ENCODE measurements at regions not wholly inside any gene's neighbourhood (a gene's known extent, or its start where the extent isn't known, plus 50 kb on each side); places are given as distances from the start of the nearest gene placed in this dataset.
"Not testable (repeated sequence)": the region's sequence is repeated elsewhere in the genome, so short reads cannot be mapped to it uniquely, and the experiment has no call there.

DNA sequence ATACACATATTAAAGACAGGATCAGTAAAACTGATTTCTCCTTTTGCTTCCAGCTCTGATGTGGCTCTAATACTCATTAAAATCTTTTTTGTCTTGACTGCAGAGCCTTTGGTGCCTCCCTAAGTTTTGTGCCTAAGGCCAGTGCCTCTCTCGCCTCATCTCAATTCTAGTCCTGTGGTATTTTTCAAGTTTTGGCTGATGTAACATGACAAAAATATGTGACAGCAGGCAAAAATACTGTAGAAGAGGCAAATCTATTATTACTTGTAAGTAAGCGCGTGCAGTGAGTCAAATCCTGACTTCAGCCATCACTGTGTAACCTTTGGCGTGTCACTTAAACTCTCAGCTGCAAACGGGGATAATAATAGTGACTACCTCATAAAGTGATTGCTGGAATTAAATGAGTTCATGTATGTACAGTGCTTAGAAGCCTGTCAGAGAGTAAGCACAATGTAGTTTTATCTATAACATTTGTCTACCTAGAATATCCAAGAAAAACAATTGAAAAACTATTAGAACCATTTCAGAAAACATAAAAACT lies 74.0 kb downstream of the MAB21L3 start:
- DNase-seq (ENCODE audit: low read depth), result no peak

- no peak for DNase-seq (ENCODE audit: low read depth)
Measured at GRCh38 chr1:116189481-116189880, 78.3 kb downstream of the MAB21L3 start.

- DNase-seq (ENCODE audit: low read depth), result no peak
Measured at GRCh38 chr1:116191294-116191693, 80.1 kb downstream of the MAB21L3 start.

- DNase-seq (ENCODE audit: low read depth), result no peak
Measured at GRCh38 chr1:116193768-116194167, 82.6 kb downstream of the MAB21L3 start.

DNA sequence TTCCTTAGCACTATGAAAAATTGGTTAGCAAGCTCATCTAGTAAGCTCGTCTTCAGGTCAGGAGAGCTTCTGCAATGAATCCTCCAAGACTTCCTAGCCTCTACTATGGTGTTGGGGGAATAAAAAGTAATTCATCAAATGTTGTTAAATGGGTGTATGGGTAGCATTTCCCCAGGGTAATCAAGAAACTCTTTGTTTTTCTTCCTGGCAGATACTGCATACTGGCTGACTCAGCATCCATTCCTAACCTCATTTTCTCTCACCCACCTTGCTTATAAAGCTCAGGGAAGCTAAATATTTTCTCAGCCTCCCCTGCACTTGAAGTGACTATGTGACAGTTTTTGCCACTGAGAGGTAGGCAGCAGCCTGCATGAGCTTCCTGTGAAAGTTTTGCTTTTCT lies 83.4 kb downstream of the MAB21L3 start:
- no peak for DNase-seq (ENCODE audit: low read depth)

DNA sequence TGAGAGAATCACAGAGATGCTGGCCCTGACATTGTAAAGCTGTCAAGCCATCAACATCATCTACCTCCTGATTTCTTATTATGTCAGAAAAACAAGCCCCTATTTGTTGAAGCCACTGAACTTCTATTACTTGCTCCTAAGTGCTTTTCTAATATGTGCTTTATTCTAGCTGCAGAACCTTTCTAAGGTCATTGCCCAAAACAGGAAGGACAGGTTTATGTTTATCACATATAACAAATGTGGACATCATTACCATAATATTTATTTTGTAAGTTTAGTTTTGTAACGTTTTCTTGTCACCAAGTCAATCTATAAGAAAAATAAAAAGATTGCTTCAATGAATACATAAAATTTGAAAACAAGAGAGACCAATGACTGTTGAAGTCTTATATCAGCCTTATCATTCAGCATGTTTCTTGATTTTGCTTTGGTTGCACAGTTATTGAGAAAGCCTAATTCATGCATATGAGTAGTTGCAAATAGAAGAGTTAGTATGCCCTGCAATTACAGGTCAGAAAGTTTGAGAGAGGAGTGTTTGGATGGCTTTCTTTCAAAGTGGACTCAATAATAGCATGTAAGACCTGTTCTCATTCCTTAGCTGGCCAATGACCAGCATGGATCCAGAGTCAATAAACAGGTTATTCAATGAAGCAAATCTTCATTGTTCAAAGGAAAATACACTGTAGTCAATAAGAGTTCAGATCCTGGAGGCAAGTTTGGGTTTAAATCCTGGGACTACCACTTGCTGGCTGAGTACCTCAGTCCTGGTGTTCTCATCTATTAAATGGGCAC lies 84.1 kb downstream of the MAB21L3 start:
- DNase-seq (ENCODE audit: low read depth), result no peak

GRCh38 chr1:116200343-116200742 lies 89.1 kb downstream of the MAB21L3 start:
- DNase-seq (ENCODE audit: low read depth), result not testable (repeated sequence)

DNA sequence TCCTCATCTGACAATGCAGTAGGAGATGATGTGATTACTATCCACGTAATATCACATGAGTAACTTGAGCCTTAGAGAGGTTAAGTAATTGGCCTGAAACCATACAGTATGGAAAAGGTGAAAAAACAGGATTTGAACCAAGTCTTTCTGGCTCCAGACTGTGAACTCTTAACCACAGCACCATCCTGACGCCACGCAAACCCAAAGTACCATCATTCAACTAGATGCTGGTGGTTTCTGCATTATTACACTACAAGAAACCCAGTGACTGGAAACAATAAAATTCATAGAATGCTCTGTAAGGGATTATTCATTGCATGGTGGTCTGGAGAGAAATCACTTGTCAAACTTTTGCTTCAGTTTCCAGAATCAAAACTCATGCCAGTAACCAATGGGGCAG lies 90.7 kb downstream of the MAB21L3 start:
- DNase-seq (ENCODE audit: low read depth), result no peak

GRCh38 chr1:116203181-116203723 lies 92.1 kb downstream of the MAB21L3 start:
- DNase-seq (ENCODE audit: low read depth), result no peak

DNA sequence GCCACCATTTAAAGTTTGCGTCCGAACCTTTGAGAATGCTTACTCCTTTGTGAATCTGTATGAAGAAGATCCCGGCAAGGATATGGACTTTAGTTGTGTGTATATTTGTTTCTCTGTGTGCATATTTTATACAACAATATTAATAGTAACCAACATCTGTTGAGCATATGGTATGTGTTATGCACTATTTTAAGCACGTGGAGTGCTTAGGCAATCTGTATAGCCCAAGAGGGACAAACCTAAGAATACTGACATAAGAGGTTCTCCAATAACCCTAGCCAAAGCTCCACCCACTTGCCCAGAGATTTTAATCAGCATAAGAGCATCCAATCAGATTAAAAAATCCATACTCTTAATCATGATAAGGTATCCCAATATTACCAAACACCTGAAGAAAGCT lies 92.7 kb downstream of the MAB21L3 start:
- DNase-seq (ENCODE audit: low read depth), result no peak

GRCh38 chr1:116205941-116206679 lies 94.9 kb downstream of the MAB21L3 start:
- DNase-seq (ENCODE audit: low read depth), result no peak

DNA sequence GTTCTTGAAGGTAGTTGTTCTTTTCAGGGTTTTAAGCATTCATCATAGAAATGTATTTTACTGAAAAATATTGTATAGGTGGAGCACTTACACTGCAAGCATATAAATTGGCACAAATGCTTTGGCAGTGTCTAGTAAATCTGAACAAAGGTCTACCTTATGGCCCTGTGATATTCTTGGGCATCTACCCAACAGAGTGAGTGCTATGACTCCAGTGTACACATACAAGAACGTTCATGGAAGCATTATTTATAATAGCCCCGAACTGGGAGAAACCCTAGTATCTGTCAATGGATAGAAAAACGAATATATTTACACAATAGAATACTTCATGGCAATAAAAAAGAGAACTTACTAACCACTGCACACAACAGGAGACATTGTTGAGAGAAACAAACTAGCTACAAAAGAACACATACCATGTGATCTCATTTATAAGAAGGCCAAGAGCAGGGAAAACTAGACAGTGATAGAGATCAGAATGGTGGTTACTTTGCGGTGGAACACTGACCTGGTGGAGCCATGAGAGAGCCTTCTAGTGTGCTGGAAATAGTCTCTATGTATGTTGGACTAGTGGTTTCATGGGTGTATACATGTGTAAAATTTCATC lies 96.0 kb downstream of the MAB21L3 start:
- DNase-seq (ENCODE audit: low read depth), result no peak

DNA sequence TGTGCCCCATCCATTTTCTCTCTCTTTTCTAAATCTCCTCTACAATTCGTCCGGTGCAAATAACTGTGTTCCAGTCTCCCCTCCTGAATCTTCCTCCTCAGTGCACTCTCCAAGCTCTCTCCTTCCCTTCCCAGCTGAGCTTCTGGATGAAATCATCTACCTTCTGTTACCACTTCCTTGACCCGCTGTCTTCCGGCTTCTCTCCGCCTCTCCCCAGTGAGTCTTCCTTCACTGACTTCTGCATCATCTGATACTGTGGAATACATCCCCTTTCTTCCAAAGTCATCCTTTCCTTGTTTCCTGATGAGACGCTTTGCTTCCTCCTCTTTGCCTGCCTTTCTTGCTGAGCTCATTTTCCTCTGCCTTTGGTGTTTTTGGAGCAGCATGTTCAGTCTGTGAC lies 96.9 kb downstream of the MAB21L3 start:
- DNase-seq (ENCODE audit: low read depth), result no peak

DNA sequence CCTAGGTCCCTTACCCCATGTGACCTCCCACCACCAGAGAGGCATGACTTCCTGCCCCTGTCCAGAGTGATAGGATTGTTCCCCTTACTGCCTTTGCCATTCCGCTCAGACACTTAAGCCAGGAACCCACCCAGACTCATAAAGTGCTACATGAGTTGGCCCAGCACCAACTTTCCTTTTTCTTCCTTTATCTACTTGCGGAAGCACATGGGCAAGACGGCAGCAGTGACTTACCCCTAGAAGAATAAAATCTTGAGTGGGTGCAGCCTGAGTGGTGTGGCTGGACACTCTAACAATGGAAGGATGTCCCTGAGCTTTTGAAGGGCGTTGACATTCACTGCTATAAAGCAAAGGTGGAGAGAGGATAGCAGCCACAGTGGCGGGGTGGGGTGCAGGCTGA lies 100.1 kb downstream of the MAB21L3 start:
- DNase-seq (ENCODE audit: low read depth), result no peak

GRCh38 chr1:116218922-116219321 lies 107.7 kb downstream of the MAB21L3 start:
- no peak for DNase-seq (ENCODE audit: low read depth)

DNA sequence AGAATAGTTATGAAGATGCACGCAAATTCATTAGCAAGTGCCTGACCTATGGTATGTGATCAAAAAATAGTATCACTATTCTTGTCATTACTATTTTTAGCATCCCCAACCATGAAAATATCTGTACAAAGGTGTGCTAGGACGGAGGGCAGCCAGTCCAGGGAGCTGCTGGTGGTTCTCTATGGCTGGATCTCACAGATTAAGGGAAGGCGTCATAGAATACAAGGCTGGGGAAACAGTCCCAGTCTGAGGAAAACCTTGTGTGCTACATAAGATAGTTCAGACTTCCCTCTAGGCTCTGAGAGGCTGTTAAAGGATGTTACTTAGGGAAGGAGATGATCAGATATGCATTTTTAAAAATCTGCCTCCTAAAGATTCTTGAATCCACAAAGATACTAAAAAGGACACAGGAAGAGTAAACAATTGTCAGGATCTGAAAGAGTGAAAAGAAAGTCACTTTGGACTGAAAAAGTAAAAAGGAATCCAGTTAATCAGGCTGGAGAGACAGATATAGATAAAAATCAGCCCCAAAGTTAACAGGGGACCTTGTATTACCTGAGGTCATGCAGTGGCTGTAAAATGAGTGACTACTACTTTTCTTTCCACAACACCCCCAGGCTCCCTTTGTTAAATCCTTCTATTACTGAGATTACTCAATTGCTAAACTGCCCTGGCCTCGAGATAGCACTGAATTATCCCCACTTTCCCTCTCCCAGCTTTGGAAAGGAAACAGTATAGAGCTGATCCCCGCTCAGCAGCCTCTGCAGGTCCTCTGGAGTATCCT lies 108.6 kb downstream of the MAB21L3 start:
- no peak for DNase-seq (ENCODE audit: low read depth)

GRCh38 chr1:116224111-116224510 lies 112.9 kb downstream of the MAB21L3 start:
- DNase-seq (ENCODE audit: low read depth), result no peak

- DNase-seq (ENCODE audit: low read depth), result no peak
Measured at GRCh38 chr1:116224561-116224960, 113.4 kb downstream of the MAB21L3 start.

GRCh38 chr1:116226017-116226416 lies 114.8 kb downstream of the MAB21L3 start:
- DNase-seq (ENCODE audit: low read depth), result no peak

DNA sequence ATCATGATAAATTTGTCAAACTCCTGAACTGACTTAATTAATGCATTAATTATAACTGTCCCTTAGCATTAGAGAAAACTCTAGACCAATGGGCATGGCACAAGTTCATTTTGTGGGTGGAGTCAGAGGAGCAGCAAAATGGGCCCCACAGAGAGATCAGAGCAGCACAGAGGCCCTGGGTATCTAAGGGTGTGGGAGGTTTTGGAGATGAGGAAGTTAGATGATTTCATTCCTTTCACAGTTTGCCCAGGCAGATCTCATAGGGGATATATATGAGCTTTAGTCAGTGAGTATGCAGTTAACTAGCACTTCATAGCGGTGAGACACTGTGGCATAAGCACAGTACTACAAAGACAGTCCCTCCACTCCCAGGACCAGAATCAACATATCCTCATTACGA lies 117.3 kb downstream of the MAB21L3 start:
- no peak for DNase-seq (ENCODE audit: low read depth)

- DNase-seq (ENCODE audit: low read depth), result no peak
Measured at GRCh38 chr1:116230712-116231111, 119.5 kb downstream of the MAB21L3 start.

- no peak for DNase-seq (ENCODE audit: low read depth)
Measured at GRCh38 chr1:116231752-116232151, 120.6 kb downstream of the MAB21L3 start.
